ENCODE measurements at regions not wholly inside any gene's neighbourhood (a gene's known extent, or its start where the extent isn't known, plus 50 kb on each side); places are given as distances from the start of the nearest gene placed in this dataset.

GRCh38 chr11:121761186-121761585 lies 308.4 kb upstream of the SORL1-AS1 start:
- FAIRE-seq = no peak

GRCh38 chr11:121757480-121758125 lies 304.8 kb upstream of the SORL1-AS1 start:
- FAIRE-seq = no peak
- DNase-seq (ENCODE audit: low spot score in 2 of 2) = no peak

More at GRCh38 chr11:121761186-121761585, 308.4 kb upstream of the SORL1-AS1 start:
- no peak for DNase-seq (ENCODE audit: low spot score in 2 of 2)

DNA sequence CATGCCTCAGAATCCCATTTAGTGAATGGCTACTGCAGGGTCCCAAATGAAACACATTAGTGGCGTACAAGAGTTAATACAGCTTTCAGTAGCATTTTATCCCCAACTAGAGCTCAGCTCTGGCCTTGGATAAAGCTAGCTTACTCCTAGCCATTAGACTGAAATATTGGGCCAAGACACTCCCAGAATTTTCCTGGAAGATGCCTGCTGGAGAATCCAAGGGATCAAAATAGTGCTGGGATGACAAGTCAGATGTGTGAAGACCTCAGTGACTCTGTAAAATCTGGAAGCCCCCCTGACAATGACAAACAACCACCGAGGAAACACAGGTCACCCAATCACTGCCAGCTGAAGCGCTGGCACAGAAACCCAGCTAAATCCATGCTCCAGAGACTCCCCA lies 303.1 kb upstream of the SORL1-AS1 start:
- no peak for FAIRE-seq
- DNase-seq (ENCODE audit: low spot score in 2 of 2) = no peak

- DNase-seq (ENCODE audit: low spot score in 2 of 2) = no peak
- no peak for FAIRE-seq
Observed at GRCh38 chr11:121755191-121755590, 302.4 kb upstream of the SORL1-AS1 start.

DNA sequence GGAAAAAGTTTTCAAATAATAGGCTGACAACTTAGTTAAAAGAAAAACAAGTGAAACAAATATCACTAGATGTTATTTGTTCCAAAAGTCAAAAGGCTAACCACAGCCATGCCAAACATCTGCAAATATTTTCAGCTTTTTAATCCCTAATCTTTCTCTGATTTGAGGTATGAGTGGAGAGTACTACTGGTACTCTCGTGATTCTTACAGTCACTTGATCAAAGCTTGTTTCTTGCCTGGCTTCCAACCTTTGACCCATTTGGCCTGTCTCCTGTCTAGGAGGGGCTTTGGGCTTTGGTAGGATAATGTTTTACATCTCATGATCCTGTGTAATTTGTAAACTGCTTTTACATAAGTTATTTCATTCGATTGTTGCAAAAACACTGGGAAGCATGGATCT lies 301.8 kb upstream of the SORL1-AS1 start:
- DNase-seq (ENCODE audit: low spot score in 2 of 2) = no peak
- no peak for FAIRE-seq

GRCh38 chr11:121749691-121750090 lies 296.9 kb upstream of the SORL1-AS1 start:
- DNase-seq (ENCODE audit: low spot score in 2 of 2) (no peak), FAIRE-seq (no peak)

- no peak for DNase-seq (ENCODE audit: low spot score in 2 of 2)
- no peak for FAIRE-seq
Observed at GRCh38 chr11:121748068-121748467, 295.3 kb upstream of the SORL1-AS1 start.

- DNase-seq (ENCODE audit: low spot score in 2 of 2) = no peak
- FAIRE-seq = no peak
Observed at GRCh38 chr11:121743285-121743684, 290.5 kb upstream of the SORL1-AS1 start.

DNA sequence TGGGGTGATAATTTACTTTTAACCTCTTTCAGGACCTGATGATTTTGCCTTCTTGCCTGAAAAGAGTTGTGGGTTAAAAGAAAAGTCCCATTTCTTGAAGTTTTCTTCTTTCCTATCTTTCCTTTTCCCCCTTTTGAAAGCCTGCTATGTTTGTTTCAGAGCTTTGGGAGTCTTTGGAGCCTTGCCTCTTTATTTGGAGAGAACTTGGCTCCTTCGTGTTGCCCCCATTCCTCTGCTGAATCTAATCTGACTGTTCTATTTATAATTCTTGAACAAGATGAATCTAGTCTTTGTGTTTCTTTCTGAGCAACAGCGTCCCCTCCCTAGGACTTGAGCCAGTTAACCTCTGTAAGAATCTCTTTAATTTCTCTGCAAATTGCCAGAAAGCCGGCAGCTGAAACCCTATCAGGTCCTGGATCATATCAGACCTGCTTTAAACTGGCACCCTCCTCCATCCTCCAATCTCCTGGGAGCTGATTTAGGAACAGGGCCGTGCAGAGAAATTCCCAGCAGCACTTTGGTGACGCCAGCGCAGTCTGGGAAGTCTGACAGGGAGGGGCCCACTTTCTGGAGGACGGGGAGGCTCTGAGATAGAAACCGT lies 289.1 kb upstream of the SORL1-AS1 start:
- peak in 1 of 2 donors; percentile 14 for DNase-seq (ENCODE audit: low spot score in 2 of 2)
- no peak for FAIRE-seq

- no peak for FAIRE-seq
- DNase-seq (ENCODE audit: low spot score in 2 of 2) = no peak
Observed at GRCh38 chr11:121741351-121741760, 288.6 kb upstream of the SORL1-AS1 start.

- FAIRE-seq (no peak), DNase-seq (ENCODE audit: low spot score in 2 of 2) (no peak)
Observed at GRCh38 chr11:121740902-121741301, 288.1 kb upstream of the SORL1-AS1 start.

DNA sequence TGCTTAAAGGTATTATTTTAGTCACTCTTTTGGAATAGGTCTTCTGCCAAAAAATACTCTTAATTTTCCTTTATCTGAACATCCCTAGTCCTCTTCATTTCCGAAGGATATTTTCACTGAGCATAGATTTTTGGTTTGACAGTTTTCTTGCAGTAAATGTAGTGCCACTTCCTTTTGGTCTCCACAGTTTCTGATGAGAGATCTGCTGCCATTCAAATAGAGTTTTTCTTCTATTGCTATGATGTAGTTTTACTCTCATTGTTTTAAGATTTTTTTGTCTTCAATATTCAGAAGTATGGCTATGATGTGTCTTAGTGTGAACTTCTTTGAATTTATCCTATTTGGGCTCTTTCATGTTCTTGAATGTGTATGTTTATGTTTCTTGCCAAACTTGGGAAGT lies 281.1 kb upstream of the SORL1-AS1 start:
- FAIRE-seq (no peak), DNase-seq (ENCODE audit: low spot score in 2 of 2) (no peak)

- DNase-seq (ENCODE audit: low spot score in 2 of 2) (no peak), FAIRE-seq (no peak)
Observed at GRCh38 chr11:121727942-121728341, 275.2 kb upstream of the SORL1-AS1 start.

GRCh38 chr11:121723246-121723741 lies 270.5 kb upstream of the SORL1-AS1 start:
- FAIRE-seq (no peak), DNase-seq (ENCODE audit: low spot score in 2 of 2) (peak; percentile 2 to 16)

DNA sequence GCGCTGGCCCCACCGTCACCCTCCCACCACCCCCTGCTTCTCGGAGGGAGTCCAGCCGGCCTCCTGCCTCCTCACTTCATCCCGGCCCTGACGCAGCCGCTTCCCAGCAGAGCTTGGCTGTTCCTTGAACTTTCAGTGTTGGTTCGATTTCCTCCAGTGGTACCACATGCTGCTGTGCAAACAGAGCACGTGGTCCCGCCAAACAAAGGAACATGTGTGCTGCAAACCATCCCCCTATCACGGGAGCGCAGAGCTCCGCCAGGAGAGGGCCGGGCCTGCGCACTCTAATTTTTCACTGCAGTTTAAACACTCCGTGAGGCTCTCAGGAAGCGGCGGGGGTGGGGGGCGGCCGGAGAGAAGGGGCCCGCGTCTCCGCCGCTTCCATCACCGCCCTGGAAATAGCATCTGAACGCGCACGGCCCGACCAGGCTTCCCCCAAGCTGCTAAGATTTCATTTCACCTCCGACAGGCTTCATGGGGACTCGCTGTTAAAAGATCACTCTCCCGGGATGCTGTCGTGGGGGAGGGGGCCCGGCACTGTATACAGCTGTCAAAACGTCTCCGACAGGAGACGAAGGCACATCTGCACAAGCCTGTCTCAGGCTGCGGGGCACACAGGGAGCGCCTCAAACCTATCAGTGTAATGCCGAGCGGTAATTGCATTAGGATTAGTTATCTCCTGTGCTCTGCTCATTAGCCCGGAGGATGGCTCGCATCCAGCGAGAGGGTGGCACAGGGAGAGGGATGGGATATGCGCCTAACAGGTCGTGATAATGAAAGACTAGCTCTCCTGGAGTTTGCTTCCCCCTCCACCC lies 269.9 kb upstream of the SORL1-AS1 start:
- no peak for FAIRE-seq
- peak; percentile 49 to 72 for DNase-seq (ENCODE audit: low spot score in 2 of 2)

GRCh38 chr11:121721961-121722360 lies 269.2 kb upstream of the SORL1-AS1 start:
- FAIRE-seq = no peak

GRCh38 chr11:121721448-121721847 lies 268.7 kb upstream of the SORL1-AS1 start:
- DNase-seq (ENCODE audit: low spot score in 2 of 2) (no peak), FAIRE-seq (peak; percentile 73)

More at GRCh38 chr11:121721961-121722360, 269.2 kb upstream of the SORL1-AS1 start:
- DNase-seq (ENCODE audit: low spot score in 2 of 2) = peak; percentile 16 to 23

- DNase-seq (ENCODE audit: low spot score in 2 of 2) = no peak
- FAIRE-seq = no peak
Observed at GRCh38 chr11:121717296-121717695, 264.5 kb upstream of the SORL1-AS1 start.

- DNase-seq (ENCODE audit: low spot score in 2 of 2) (no peak), FAIRE-seq (no peak)
Observed at GRCh38 chr11:121716060-121716459, 263.3 kb upstream of the SORL1-AS1 start.

- DNase-seq (ENCODE audit: low spot score in 2 of 2) (no peak), FAIRE-seq (no peak)
Observed at GRCh38 chr11:121715405-121715804, 262.6 kb upstream of the SORL1-AS1 start.

- DNase-seq (ENCODE audit: low spot score in 2 of 2) (no peak), FAIRE-seq (no peak)
Observed at GRCh38 chr11:121714351-121714750, 261.6 kb upstream of the SORL1-AS1 start.

All from frontal cortex (tissue), 3 donors.